Uterus (tissue), 2 donors: ENCODE measurements at regions not wholly inside any gene's neighbourhood (a gene's known extent, or its start where the extent isn't known, plus 50 kb on each side); places are given as distances from the start of the nearest gene placed in this dataset.

Source experiments
- POLR2A ChIP-seq, 2 donors: fragments of 450-650 bp; IDR thresholded peaks; one replicate each; pipeline ENCODE4 v1.6.1; 2016; ENCODE audit warnings: antibody characterized with exemption in 2 of 2, mild to moderate bottlenecking in 1 of 2, moderate library complexity in 1 of 2
- TF ChIP-seq, protein P1 (sequence below), 4 experiments: fragments of 200-600 bp in 2 of 4; fragments of 450-650 bp in 2 of 4; sonication (generic) in 2 of 4; IDR thresholded peaks; one replicate each; pipeline ENCODE4 v1.5.1; 2016 to 2019; ENCODE audit warnings: antibody characterized with exemption in 4 of 4, mild to moderate bottlenecking in 2 of 4, moderate library complexity in 1 of 4

DNA sequence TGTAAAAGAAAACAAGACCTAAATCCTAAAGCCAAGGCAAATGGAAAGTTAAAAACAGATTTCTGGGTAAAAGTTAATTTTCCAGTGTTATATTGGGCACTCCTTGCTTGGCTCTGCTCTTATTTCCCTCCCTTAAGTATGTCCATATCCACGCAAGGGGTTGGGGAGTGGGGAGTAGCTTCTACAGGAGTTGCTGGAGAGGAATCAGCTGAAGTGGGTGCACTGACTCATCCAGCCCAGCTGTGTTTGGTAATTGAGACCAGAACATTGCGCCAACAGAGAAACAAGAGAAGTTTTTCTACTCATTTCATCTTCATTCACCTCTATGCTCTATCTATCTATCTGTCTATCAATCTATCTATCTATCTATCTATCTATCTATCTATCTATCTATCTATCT lies 298.4 kb upstream of the PDGFD start:
- TF ChIP-seq, protein P1, sequence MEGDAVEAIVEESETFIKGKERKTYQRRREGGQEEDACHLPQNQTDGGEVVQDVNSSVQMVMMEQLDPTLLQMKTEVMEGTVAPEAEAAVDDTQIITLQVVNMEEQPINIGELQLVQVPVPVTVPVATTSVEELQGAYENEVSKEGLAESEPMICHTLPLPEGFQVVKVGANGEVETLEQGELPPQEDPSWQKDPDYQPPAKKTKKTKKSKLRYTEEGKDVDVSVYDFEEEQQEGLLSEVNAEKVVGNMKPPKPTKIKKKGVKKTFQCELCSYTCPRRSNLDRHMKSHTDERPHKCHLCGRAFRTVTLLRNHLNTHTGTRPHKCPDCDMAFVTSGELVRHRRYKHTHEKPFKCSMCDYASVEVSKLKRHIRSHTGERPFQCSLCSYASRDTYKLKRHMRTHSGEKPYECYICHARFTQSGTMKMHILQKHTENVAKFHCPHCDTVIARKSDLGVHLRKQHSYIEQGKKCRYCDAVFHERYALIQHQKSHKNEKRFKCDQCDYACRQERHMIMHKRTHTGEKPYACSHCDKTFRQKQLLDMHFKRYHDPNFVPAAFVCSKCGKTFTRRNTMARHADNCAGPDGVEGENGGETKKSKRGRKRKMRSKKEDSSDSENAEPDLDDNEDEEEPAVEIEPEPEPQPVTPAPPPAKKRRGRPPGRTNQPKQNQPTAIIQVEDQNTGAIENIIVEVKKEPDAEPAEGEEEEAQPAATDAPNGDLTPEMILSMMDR (IDR thresholded peaks at IDR 0.05): no peak
- no peak for TF ChIP-seq POLR2A (IDR thresholded peaks at IDR 0.05)
